ELF-1 (cell line): ENCODE measurements at regions not wholly inside any gene's neighbourhood (a gene's known extent, or its start where the extent isn't known, plus 50 kb on each side); places are given as distances from the start of the nearest gene placed in this dataset.

ENCODE experiments used
- DNase-seq: peaks from one replicate; pipeline ENCODE4 v3.0.0-alpha.2; 2016; ENCODE audit warnings: low read depth, low spot score

- no peak for DNase-seq
These were observed 67.8 kb downstream of the GP2 start for GRCh38 chr16:20259541-20259940.

GRCh38 chr16:20257234-20257633, 70.1 kb downstream of the GP2 start:
- DNase-seq: no peak

- DNase-seq: no peak
These were observed 72.3 kb downstream of the GP2 start for GRCh38 chr16:20255002-20255401.

DNA sequence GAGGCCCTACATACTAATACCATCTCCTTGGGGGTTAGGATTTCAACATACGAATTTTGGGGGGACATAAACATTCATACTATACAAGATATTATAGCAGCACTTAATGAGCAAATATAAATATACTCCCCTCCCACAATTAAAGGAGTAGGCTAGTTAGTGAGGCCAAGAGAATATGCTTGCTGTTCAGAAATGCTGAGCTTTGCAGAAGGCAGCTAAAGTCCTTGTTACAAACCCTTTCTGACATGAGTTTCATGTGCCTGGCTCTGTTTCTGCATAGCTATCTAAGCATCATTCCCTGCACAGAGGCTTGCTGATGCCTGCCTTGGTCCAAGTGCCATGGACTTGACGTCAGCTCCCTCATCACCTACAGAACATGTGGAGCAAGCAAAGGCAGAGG, 73.5 kb downstream of the GP2 start:
- DNase-seq: no peak

DNA sequence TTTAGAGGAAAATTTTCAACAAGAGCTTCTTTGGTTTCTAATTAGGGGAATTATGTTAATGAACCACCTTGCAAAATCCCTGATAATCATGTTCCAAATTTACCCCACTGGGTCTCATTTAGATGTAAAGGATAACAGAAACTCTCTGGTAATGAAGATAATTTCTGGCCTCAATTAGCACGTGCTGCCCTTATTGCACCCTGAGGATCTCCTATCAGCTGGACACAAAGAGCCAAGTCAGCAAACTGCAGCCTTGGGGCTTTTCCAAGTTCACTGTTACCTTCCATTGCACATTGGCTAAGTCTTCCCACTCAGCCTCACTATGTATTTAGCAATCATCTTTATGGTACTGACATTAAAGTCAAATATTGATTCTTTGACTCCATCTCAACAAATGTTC, 78.1 kb downstream of the GP2 start:
- no peak for DNase-seq

GRCh38 chr16:20247076-20247475, 80.2 kb downstream of the GP2 start:
- no peak for DNase-seq

GRCh38 chr16:20243731-20244281, 83.5 kb downstream of the GP2 start:
- peak; percentile 9 for DNase-seq

DNA sequence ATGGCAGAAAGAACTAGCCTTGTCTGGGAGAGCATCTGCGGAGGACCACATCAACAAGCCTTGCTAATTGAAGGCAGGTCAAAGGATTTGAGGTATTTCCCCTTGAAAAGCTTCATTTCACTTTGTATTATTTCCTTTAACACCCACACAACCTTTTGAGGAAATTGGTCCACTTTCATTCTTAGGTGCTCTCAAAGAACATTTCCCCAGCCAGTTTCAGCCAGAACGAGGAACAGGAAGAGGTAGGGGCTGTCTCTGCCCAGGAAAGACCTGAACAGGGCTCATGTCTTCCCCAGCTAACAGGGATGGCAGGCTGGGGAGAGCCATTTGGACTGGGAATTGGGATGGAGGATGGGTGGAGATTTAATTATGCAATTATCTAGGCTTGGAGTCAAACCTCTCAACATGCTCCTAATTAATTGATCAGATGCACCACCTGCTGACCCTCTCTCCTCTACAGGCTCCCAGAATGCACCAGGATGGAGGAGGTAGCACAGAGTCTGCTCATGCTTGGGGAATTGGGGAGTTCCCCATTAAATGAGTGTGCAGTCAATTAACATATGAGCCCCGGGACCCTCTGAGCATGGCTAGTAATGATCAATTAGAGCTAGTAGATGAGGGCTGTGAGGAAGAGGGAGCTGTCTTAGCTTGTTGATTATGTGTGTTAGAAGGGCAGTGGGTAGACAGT, 84.6 kb downstream of the GP2 start:
- no peak for DNase-seq

DNA sequence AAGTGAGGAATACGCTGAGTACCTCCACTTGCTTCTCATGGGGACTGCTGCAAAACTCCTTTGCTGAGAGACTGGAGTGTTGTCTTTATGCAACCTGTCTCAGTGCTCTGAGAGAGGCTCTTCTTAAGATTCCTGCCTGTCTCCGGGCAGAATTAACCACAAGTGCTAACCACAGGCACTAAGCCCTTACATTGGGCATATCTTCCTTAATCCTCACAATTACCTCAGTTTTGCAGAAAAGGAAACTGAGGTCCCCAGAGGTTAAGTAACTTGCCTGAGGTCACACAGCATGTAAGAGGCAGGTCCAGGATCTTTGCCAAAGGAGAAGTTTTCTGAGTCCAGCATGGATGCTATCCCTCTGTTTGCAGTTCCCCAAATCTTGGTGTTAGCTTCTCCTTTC, 86.0 kb downstream of the GP2 start:
- no peak for DNase-seq

DNA sequence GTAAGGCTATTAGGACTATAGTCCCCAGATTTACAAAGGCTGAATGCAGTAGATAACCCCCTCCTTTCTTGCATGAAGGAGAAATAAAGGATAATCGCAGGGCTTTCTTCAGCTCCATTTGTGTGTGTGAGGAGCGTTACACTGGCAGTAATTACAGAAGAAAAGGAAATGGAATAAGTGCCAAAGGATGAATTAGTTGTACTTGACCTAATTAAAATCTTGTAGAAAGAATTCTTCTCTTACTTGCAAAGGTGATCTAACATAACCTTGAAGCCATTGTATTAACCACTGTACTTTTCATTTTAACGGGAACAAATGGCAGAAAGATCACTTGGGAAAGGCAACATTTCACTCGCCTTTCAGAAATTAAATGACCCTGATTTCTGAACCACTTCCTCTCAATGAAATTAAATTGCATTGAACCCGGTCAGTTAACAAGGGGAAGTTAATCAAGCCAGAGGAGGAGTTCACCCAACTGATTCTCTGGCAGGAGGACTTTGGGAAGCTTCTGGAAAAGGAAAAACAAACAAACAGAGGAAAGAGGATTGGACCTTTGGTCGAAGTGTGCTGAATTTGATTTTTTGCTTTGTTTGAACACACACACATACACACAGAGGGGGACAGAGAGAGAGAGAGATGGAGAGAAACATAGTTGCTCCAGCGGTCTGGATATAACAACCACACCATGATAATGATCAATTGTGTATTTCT, 90.6 kb downstream of the GP2 start:
- DNase-seq: no peak

- DNase-seq: no peak
These were observed 102.0 kb downstream of the GP2 start for GRCh38 chr16:20225228-20225733.

GRCh38 chr16:20221208-20221607, 106.1 kb downstream of the GP2 start:
- no peak for DNase-seq

DNA sequence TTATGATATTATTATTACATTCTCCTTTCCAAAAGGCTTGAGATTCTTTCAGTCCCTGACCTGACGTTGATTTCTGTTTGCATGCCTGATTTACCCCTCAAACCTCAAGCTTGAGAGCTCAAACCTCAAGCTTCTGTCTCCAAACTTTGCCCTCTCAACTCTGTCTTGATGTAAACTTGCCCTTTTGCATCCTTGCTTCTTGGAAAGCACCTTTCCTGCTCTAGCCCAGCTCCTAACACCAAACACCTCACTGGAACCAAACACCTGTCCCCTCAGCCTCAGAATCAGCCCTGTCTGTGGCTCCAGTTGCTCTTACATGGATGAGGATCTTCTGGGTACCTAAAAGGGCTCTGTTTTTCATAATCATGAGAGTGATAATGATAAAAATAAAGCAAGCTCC, 109.2 kb downstream of the GP2 start:
- no peak for DNase-seq

- DNase-seq: no peak
These were observed 110.6 kb downstream of the GP2 start for GRCh38 chr16:20216591-20217217.

GRCh38 chr16:20214401-20214800, 112.9 kb downstream of the GP2 start:
- DNase-seq: no peak

- no peak for DNase-seq
These were observed 124.0 kb downstream of the GP2 start for GRCh38 chr16:20203272-20203671.

DNA sequence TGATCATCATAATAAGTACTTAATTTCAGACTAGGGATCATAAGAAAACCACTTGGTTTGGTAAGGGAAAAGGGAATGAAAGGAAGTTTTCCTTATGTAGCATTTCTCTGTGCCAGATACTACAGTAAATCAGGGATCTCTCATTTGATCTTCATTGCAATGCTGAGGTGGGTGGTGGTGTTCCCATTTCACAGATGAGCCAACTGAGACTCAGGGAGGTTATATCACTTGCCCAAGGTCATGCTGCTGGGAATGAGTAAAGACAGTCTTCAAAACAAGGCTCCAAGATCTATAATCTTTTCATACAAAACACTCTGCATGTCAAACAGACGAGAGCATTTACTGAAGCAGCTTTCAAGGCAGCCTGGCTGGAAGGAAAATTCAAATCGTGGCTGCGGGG, 124.6 kb downstream of the GP2 start:
- no peak for DNase-seq

DNA sequence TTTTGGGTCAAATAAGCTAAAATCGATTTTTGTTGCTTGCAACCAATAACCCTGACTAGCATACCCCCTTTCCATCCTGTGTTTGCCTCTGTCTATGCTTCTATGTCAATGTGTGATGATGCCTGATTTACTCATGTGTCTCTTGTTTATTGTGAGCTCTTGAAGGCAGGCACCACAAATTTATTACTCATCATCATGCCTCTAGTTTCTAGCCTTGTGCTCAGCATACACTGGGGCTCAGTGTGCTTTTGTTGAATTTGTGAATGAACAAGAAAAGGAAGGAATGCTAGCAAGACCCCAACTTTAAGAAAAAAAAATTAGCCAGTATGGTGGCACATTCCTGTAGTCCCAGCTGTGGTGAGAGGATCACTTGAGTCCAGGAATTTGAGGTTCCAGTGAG, 119.1 kb upstream of the GPR139 start:
- DNase-seq: no peak

GRCh38 chr16:20191566-20191965, 117.9 kb upstream of the GPR139 start:
- no peak for DNase-seq

DNA sequence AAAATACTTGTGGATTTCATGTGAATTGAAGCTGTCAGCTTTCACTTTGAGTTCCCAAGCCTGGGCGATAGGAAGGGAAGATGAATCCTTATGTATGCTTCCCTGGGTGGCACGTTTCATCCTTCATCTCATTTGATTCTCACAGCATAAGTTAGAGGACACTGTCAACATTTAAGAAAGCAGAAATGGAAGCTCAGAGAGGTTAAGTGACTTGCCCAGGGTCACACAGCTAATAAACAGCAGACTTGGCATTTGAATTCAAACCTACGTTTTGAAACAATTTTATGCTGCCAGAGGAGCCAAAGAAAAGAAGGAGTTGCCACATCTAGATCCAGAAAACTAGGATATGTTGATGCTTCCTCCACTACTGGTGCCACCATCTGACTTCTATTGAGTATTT, 108.3 kb upstream of the GPR139 start:
- DNase-seq: no peak

DNA sequence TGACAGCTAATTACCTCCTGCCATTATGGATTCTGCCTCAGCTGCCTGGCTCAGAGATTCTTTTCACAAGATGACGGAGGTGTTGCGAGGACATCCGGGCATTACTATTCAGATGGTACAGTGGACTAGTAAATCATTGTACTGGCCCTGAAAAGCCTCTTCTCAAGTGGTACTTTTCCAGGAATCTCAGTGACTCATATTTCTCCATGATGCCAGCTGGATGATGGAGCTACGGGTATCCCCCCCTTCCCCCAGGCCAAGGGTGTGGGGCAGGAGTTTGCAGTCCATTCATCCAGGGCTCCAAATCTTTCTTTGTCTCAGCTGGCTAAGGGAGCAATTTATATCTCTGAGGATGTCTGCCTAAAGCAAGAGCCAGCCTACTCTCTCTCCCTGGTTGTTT, 107.7 kb upstream of the GPR139 start:
- no peak for DNase-seq

DNA sequence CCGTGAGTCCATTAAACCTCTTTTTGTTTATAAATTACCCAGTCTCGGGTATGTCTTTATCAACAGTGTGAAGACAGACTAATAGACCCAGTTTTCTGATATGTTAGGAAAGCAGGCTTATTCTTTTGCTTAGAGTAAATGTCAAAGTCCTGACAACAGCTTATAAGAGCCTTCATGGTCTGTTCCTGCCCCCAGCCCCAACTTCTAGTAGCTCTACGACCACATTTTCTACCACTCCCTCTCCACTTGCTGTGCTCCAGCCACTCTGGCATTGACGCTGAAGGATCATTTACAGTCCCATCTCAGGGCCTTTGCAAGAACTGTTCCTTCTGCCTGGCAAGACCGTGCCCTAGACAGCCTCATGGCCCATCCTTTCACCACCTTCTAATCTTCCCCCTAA, 104.6 kb upstream of the GPR139 start:
- no peak for DNase-seq

GRCh38 chr16:20175358-20175757, 101.7 kb upstream of the GPR139 start:
- DNase-seq: no peak
